HepG2 (cell line): ENCODE measurements at regions not wholly inside any gene's neighbourhood (a gene's known extent, or its start where the extent isn't known, plus 50 kb on each side); places are given as distances from the start of the nearest gene placed in this dataset.

Experiments used
- ATAC-seq: fragments of 200-7000 bp; cut with Tn5 transposase; 3 replicates; pipeline ENCODE4 v1.9.1; 2020; ENCODE audit warnings: mild to moderate bottlenecking, moderate library complexity
- BruUV-seq: library from RNA; stranded (reverse); fragments of 400-500 nt; replicated peaks from 2 replicates; lab custom pipeline; 2021; lab: Mats Ljungman, UMichigan
- CTCF ChIA-PET: fragments of 300-600 bp; formaldehyde crosslinking; extraction: SDS; loops from one replicate; lab custom pipeline; 2021; ENCODE audit warnings: low total read pairs, inconsistent platforms, low intra/inter-chr PET ratio; lab: Yijun Ruan, JAX
- POLR2A ChIA-PET: fragments of 350-600 bp; sonication (Branson Sonifier 250); formaldehyde crosslinking; loops from one replicate; lab custom pipeline; 2020; ENCODE audit warnings: antibody characterized with exemption, inconsistent platforms; lab: Yijun Ruan, JAX
- DNase-seq: peaks from one replicate; pipeline ENCODE4 v3.0.0-alpha.2; 2015; ENCODE audit warnings: low spot score
- FAIRE-seq: peaks from 3 replicates; lab custom pipeline; 2011; peaks lifted over from hg19 to GRCh38; lab: Jason Lieb, UNC
- H2AFZ ChIP-seq: one replicate; pipeline ENCODE4 v1.6.1; 2011; ENCODE audit warnings: low read length, inconsistent platforms
- H3K27ac ChIP-seq: fragments of 300-600 bp; 3 replicates; pipeline ENCODE4 v1.8.0; 2011; ENCODE audit warnings: mixed run types, mild to moderate bottlenecking, mixed read lengths, low read length, inconsistent platforms; ENCODE audit not compliant: insufficient read depth; ENCODE audit errors: extremely low read length
- H3K27me3 ChIP-seq, 2 experiments: fragments of 200-600 bp in 1 of 2; 2 replicates in 1 of 2; 3 replicates in 1 of 2; pipeline versions ENCODE4 v1.6.0 to v1.8.0; 2011; ENCODE audit warnings: low read length in 2 of 2, mild to moderate bottlenecking in 2 of 2, moderate library complexity in 2 of 2, inconsistent platforms in 1 of 2; ENCODE audit not compliant: insufficient read depth in 2 of 2, control insufficient read depth in 1 of 2
- H3K36me3 ChIP-seq, 2 experiments: fragments of 200-600 bp in 1 of 2; replicated peaks in 1 of 2; 2 replicates in 1 of 2; 3 replicates in 1 of 2; pipeline versions ENCODE4 v1.5.1 to v1.8.0; 2011; ENCODE audit warnings: low read length in 2 of 2, inconsistent platforms in 1 of 2; ENCODE audit not compliant: insufficient read depth in 2 of 2, control insufficient read depth in 1 of 2
- H3K4me1 ChIP-seq: 2 replicates; pipeline ENCODE4 v1.5.1; 2012; ENCODE audit warnings: low read length, inconsistent platforms; ENCODE audit not compliant: insufficient read depth
- H3K4me2 ChIP-seq: 2 replicates; pipeline ENCODE4 v1.6.0; 2011; ENCODE audit warnings: low read depth, low read length, inconsistent platforms
- H3K4me3 ChIP-seq, 3 experiments: fragments of 200-600 bp in 1 of 3; sonication (generic), shearing (Covaris generic) in 1 of 3; replicated peaks in 1 of 3; 2 replicates each; pipeline ENCODE4 v1.5.1; 2011 to 2016; ENCODE audit warnings: low read length in 3 of 3, inconsistent platforms in 2 of 3, low read depth in 2 of 3, mild to moderate bottlenecking in 2 of 3, control low read depth in 1 of 3, mixed read lengths in 1 of 3; ENCODE audit not compliant: insufficient read depth in 1 of 3
- H3K79me2 ChIP-seq: one replicate; pipeline ENCODE4 v1.6.1; 2011; ENCODE audit warnings: low read length, inconsistent platforms; ENCODE audit not compliant: insufficient read depth
- H3K9ac ChIP-seq: 2 replicates; pipeline ENCODE4 v1.6.0; 2011; ENCODE audit warnings: mild to moderate bottlenecking, low read depth, low read length, inconsistent platforms; ENCODE audit not compliant: insufficient read depth
- H3K9me3 ChIP-seq: 2 replicates; pipeline ENCODE4 v1.5.1; 2012; ENCODE audit warnings: mild to moderate bottlenecking, low read length
- H4K20me1 ChIP-seq: 2 replicates; pipeline ENCODE4 v1.6.0; 2011; ENCODE audit warnings: inconsistent platforms, mild to moderate bottlenecking, low read length, moderate library complexity; ENCODE audit not compliant: insufficient read depth
- CREB3 ChIP-seq: sonication (generic); formaldehyde crosslinking; IDR thresholded peaks from 2 replicates; pipeline ENCODE4 v1.5.0; 2020; ENCODE audit warnings: missing genetic modification reagents
- GMEB1 ChIP-seq: sonication (generic); formaldehyde crosslinking; IDR thresholded peaks from 2 replicates; pipeline ENCODE4 v1.5.1; 2020; ENCODE audit warnings: missing genetic modification reagents, mild to moderate bottlenecking, borderline replicate concordance
- HDAC1 ChIP-seq: sonication (generic); formaldehyde crosslinking; IDR thresholded peaks from 2 replicates; pipeline ENCODE4 v1.5.1; 2020; ENCODE audit warnings: mild to moderate bottlenecking, missing genetic modification reagents
- ISX ChIP-seq: sonication (generic); formaldehyde crosslinking; conservative IDR thresholded peaks from 2 replicates; pipeline ENCODE4 v1.5.0; 2020; ENCODE audit warnings: missing genetic modification reagents
- NAIF1 ChIP-seq: sonication (generic); formaldehyde crosslinking; IDR thresholded peaks from 2 replicates; pipeline ENCODE4 v1.5.0; 2020; ENCODE audit warnings: mild to moderate bottlenecking, missing genetic modification reagents, borderline replicate concordance
- SMYD3 ChIP-seq: sonication (generic); formaldehyde crosslinking; IDR thresholded peaks from 2 replicates; pipeline ENCODE4 v1.8.1; 2023; ENCODE audit warnings: mild to moderate bottlenecking, missing genetic modification reagents
- SNAPC5 ChIP-seq: sonication (generic); formaldehyde crosslinking; IDR thresholded peaks from 2 replicates; pipeline ENCODE4 v1.8.1; 2023; ENCODE audit warnings: mild to moderate bottlenecking, missing genetic modification reagents, borderline replicate concordance
- SOX13 ChIP-seq, 3 experiments: fragments of 450-650 bp in 1 of 3; sonication (generic) in 1 of 3; formaldehyde crosslinking in 1 of 3; IDR thresholded peaks in 2 of 3; conservative IDR thresholded peaks in 1 of 3; 2 replicates each; pipeline versions ENCODE4 v1.5.0 to v1.6.1; 2016 to 2020; ENCODE audit warnings: antibody characterized with exemption in 1 of 3, mild to moderate bottlenecking in 1 of 3, missing compliant biosample characterization in 1 of 3, missing genetic modification reagents in 1 of 3, moderate library complexity in 1 of 3
- ZFX ChIP-seq: sonication (generic); formaldehyde crosslinking; IDR thresholded peaks from 2 replicates; pipeline ENCODE4 v1.4.0; 2020; ENCODE audit warnings: mild to moderate bottlenecking, low read depth, missing genetic modification reagents, moderate library complexity
- ZNF180 ChIP-seq: sonication (generic); formaldehyde crosslinking; IDR thresholded peaks from 2 replicates; pipeline ENCODE4 v1.4.0; 2020; ENCODE audit warnings: low read depth, missing genetic modification reagents, borderline replicate concordance
- ZNF318 ChIP-seq: sonication (generic); formaldehyde crosslinking; IDR thresholded peaks from 2 replicates; pipeline ENCODE4 v1.4.0; 2020; ENCODE audit warnings: mild to moderate bottlenecking, missing genetic modification reagents
- ZNF580 ChIP-seq: IDR thresholded peaks from 2 replicates; pipeline ENCODE4 v1.6.1; 2016; ENCODE audit warnings: low read depth, borderline replicate concordance
- ZNF891 ChIP-seq: sonication (generic); formaldehyde crosslinking; IDR thresholded peaks from 2 replicates; pipeline ENCODE4 v1.5.0; 2020; ENCODE audit warnings: mild to moderate bottlenecking, missing genetic modification reagents
- WGBS: methylation state at CpG from one replicate; pipeline ENCODE4 v1.1.6; 2017; ENCODE audit warnings: low lambda C conversion rate; 5-methylcytosine and 5-hydroxymethylcytosine counted together
- in situ Hi-C: cut with HindIII; loops from 2 replicates; pipeline ENCODE4 v1.10.0; 2017; ENCODE audit warnings: low pct_unique_long_range_greater_than_20kb; ENCODE audit not compliant: extremely low pct_ligation_motif_present
- intact Hi-C: fragments of 100-400 bp; cut with micrococcal nuclease; formaldehyde crosslinking; loops from one replicate; pipeline ENCODE4 v1.10.0; 2022; ENCODE audit not compliant: unreplicated experiment

- no peak for TF ChIP-seq SNAPC5 (CRISPR knock-in tag)
- TF ChIP-seq NAIF1 (CRISPR knock-in tag), result no peak
- no peak for TF ChIP-seq ZNF891 (CRISPR knock-in tag)
- TF ChIP-seq GMEB1, result no peak
- TF ChIP-seq ZNF180 (CRISPR knock-in tag), result no peak
- no peak for TF ChIP-seq CREB3 (CRISPR knock-in tag)
- TF ChIP-seq ISX (CRISPR knock-in tag), result no peak
- no peak for TF ChIP-seq SMYD3
- TF ChIP-seq ZNF580, result no peak
- TF ChIP-seq ZFX, result no peak
Measured at GRCh38 chr6:67047996-67048395, 1341.0 kb upstream of the EYS start (continued).

GRCh38 chr6:67045076-67045475, 1338.0 kb upstream of the EYS start:
- Histone ChIP-seq H3K9ac (no peak overlapping the region), H3K9me3 (no peaks in the 10 kb centered on the region), H3K79me2 (no peaks in the 10 kb centered on the region), H4K20me1 (no peaks in the 10 kb centered on the region), H2AFZ (no peak overlapping the region), H3K4me1 (no peaks in the 10 kb centered on the region), H3K36me3 (no peaks in the 10 kb centered on the region), H3K27ac (no peak overlapping the region), H3K4me2 (no peak overlapping the region), H3K27me3 (no peaks in the 10 kb centered on the region), H3K4me3 (no peak overlapping the region)
- FAIRE-seq, result no peak
- in situ Hi-C loops, result no loop called here
- ChIA-PET POLR2A (no interaction called here), CTCF (no interaction called here)
- intact Hi-C loops, result no loop called here
- DNase-seq, result no peak
- 0% methylated on average over 3 of the region's 3 CpGs for WGBS
- no TSS peak for BruUV-seq
- ATAC-seq, result no peak
- TF ChIP-seq SOX13 (IDR thresholded peaks at IDR 0.05) (no peak), SOX13 (CRISPR knock-in tag; conservative IDR thresholded peaks at IDR 0.05 in 1 of 2, IDR thresholded peaks at IDR 0.05 in 1 of 2) (no peak), ZNF318 (no peak), HDAC1 (no peak)
